Fibroblast of lung (primary cell): ENCODE measurements at regions not wholly inside any gene's neighbourhood (a gene's known extent, or its start where the extent isn't known, plus 50 kb on each side); places are given as distances from the start of the nearest gene placed in this dataset.

Experiments
- EZH2 ChIP-seq: IDR thresholded peaks from 2 replicates; pipeline ENCODE4 v1.5.1; 2012; ENCODE audit warnings: low read length, control low read depth, mild to moderate bottlenecking; ENCODE audit errors: missing control alignments
- TF ChIP-seq, protein P1 (sequence below), 2 donors: IDR thresholded peaks in 1 of 2; conservative IDR thresholded peaks in 1 of 2; 1 replicate in 1 of 2; 2 replicates in 1 of 2; pipeline ENCODE4 v1.5.1; 2011 to 2012; ENCODE audit warnings: low read length in 2 of 2, control low read depth in 1 of 2, inconsistent platforms in 1 of 2, low read depth in 1 of 2, mild to moderate bottlenecking in 1 of 2

GRCh38 chr21:28233536-28234220 is 759.0 kb downstream of the LTN1 start:
- TF ChIP-seq, protein P1, sequence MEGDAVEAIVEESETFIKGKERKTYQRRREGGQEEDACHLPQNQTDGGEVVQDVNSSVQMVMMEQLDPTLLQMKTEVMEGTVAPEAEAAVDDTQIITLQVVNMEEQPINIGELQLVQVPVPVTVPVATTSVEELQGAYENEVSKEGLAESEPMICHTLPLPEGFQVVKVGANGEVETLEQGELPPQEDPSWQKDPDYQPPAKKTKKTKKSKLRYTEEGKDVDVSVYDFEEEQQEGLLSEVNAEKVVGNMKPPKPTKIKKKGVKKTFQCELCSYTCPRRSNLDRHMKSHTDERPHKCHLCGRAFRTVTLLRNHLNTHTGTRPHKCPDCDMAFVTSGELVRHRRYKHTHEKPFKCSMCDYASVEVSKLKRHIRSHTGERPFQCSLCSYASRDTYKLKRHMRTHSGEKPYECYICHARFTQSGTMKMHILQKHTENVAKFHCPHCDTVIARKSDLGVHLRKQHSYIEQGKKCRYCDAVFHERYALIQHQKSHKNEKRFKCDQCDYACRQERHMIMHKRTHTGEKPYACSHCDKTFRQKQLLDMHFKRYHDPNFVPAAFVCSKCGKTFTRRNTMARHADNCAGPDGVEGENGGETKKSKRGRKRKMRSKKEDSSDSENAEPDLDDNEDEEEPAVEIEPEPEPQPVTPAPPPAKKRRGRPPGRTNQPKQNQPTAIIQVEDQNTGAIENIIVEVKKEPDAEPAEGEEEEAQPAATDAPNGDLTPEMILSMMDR (conservative IDR thresholded peaks at IDR 0.05 in 1 of 2, IDR thresholded peaks at IDR 0.05 in 1 of 2; ENCODE audit: low read depth in 1 of 2, low read length in 2 of 2), result no peak
- TF ChIP-seq EZH2, result no peak
